GM12865 (cell line): ENCODE measurements at regions not wholly inside any gene's neighbourhood (a gene's known extent, or its start where the extent isn't known, plus 50 kb on each side); places are given as distances from the start of the nearest gene placed in this dataset.
A peak's percentile ranks its signal among the peaks of the same experiment; 100 is the strongest.

Experiments used
- DNase-seq: peaks from one replicate; pipeline ENCODE4 v3.0.0; 2010; ENCODE audit warnings: low read depth
- H3K4me3 ChIP-seq: 2 replicates; pipeline ENCODE4 v1.5.1; 2011; ENCODE audit warnings: mild to moderate bottlenecking, low read depth, low read length, control low read depth
- CTCF ChIP-seq: IDR thresholded peaks from 2 replicates; pipeline ENCODE4 v1.5.1; 2011; ENCODE audit warnings: low read length, control low read depth, low read depth, inconsistent platforms; ENCODE audit not compliant: insufficient read depth; ENCODE audit errors: missing control alignments

- no peak overlapping the region for H3K4me3 ChIP-seq
- no peak for DNase-seq
- no peak for TF ChIP-seq CTCF
Measured at GRCh38 chr13:34857558-34858325, 84.3 kb upstream of the NBEA start.

GRCh38 chr13:34862311-34862710 lies 79.8 kb upstream of the NBEA start:
- no peak for TF ChIP-seq CTCF
- DNase-seq = no peak
- no peak overlapping the region for H3K4me3 ChIP-seq

- DNase-seq = no peak
- H3K4me3 ChIP-seq = no peak overlapping the region
- TF ChIP-seq CTCF = no peak
Measured at GRCh38 chr13:34862716-34863115, 79.4 kb upstream of the NBEA start.

- no peak for DNase-seq
- no peak overlapping the region for H3K4me3 ChIP-seq
- TF ChIP-seq CTCF = no peak
Measured at GRCh38 chr13:34863360-34864135, 78.5 kb upstream of the NBEA start.

- no peak overlapping the region for H3K4me3 ChIP-seq
- TF ChIP-seq CTCF = no peak
- no peak for DNase-seq
Measured at GRCh38 chr13:34864671-34865070, 77.4 kb upstream of the NBEA start.

- peak; percentile 39 for DNase-seq
- TF ChIP-seq CTCF = no peak
- H3K4me3 ChIP-seq = no peak overlapping the region
Measured at GRCh38 chr13:34867590-34867989, 74.5 kb upstream of the NBEA start.
